ENCODE measurements at regions not wholly inside any gene's neighbourhood (a gene's known extent, or its start where the extent isn't known, plus 50 kb on each side); places are given as distances from the start of the nearest gene placed in this dataset.
A peak's percentile ranks its signal among the peaks of the same experiment; 100 is the strongest.

- no peak overlapping the region for H3K27ac Mint-ChIP-seq
Observed at GRCh38 chr20:4459081-4459480, 210.0 kb upstream of the ADRA1D start.

DNA sequence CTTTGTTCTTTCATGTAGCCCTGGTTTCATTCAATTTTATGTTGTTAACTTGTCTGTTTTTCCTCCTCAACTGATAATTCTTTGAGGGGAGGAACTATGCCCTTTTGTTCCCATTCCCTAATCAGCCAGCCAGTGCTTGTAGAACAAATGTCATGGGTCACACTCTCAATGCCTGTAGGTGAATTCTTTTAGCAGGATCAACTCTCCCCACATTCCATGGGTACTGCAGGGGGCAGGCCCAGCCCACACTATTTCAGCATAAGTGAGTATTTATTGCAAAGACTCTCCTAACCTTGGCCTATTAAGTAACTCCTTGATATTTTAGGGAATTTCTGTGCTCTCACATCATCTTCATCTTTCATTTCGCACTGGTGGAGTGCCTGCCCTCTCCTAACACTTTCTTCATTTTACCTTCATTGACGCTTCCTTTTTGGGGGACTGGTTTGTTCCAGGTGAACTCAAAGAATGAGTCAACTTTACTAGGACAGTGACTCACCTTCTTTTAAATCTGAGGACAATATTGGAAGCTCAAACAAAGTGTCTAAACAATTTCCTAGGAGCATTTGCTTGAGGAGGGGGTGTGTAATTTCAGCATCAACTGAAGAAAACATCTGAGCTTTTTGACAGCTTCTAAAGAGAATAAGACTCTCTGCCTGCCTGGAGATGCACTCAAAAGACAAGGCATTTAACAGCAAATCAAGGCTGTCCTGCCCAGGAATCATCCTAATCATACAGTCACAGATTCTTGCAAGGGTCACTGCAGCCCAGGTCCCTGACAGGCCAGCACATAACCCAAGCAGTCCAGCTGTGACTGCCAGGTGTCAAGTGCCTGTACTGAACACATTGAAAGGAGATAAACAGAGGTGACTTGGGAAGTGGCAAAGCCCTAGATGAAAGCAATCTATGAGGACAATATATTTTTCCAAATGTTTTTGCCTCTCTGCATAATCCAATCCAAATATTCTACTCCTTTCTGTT lies 208.8 kb upstream of the ADRA1D start:
- DNase-seq (ENCODE audit: low spot score in 2 of 2) (peak in 1 of 2 donors; percentile 22), ATAC-seq (no peak)
- Mint-ChIP-seq H3K27ac (no peak overlapping the region), H3K4me1 (no peaks in the 10 kb centered on the region), H3K4me3 (no peak overlapping the region), H3K9me3 (peaks cover 5% of the 10 kb centered on the region), H3K36me3 (no peaks in the 10 kb centered on the region)

More at GRCh38 chr20:4459081-4459480, 210.0 kb upstream of the ADRA1D start:
- DNase-seq (ENCODE audit: low spot score in 2 of 2) = no peak
- Mint-ChIP-seq H3K4me3 (no peak overlapping the region), H3K36me3 (no peaks in the 10 kb centered on the region), H3K4me1 (no peaks in the 10 kb centered on the region), H3K9me3 (peaks cover 5% of the 10 kb centered on the region)
- no peak for ATAC-seq

DNA sequence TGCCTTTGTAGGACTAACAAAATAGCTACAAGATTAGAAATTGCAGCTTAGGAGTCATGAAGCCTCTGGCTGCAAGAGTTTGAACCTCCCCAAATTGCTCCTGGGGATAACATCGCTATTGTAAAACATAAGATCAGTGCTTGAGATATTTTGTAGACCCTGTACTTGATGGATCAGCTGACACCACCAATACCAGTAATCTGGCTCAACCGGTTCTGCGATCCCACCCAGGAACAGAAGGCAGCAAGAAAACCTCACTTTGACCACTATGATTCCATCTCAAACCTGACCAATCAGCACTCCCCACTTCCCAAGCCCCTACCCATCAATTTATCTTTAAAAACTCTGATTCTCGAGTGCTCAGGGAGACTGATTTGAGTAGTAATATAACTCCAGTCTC lies 206.9 kb upstream of the ADRA1D start:
- Mint-ChIP-seq H3K36me3 (no peaks in the 10 kb centered on the region), H3K4me3 (no peak overlapping the region), H3K4me1 (no peaks in the 10 kb centered on the region), H3K9me3 (peaks cover 5% of the 10 kb centered on the region), H3K27ac (no peak overlapping the region)
- peak in 1 of 2 donors; percentile 10 for DNase-seq (ENCODE audit: low spot score in 2 of 2)
- no peak for ATAC-seq

DNA sequence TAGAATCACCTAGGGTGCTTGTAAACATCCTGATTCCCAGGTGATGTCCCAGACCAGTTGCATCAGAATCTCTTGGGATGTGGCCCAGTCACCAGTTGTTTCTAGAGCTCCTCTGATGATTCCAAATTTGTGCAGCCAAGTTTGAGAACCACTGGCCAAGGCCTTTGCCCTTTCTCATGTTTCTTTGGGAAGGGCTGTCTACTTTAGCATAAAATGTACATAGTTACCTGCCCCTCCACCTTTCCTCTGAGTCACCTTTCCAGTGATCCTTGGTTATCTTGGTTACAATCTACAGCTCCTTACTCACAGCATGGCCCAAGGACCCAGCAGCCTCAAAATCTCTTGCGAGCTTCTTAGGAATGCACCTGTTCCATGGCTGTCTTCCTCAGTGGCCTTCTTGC lies 206.2 kb upstream of the ADRA1D start:
- no peaks in the 10 kb centered on the region for H3K4me1 Mint-ChIP-seq
- DNase-seq (ENCODE audit: low spot score in 2 of 2) (peak in 1 of 2 donors; percentile 17), ATAC-seq (no peak)
- H3K36me3 Mint-ChIP-seq = no peaks in the 10 kb centered on the region
- H3K9me3 Mint-ChIP-seq = peaks cover 5% of the 10 kb centered on the region
- no peak overlapping the region for H3K4me3 Mint-ChIP-seq
- no peak overlapping the region for H3K27ac Mint-ChIP-seq

GRCh38 chr20:4454111-4454510 lies 205.0 kb upstream of the ADRA1D start:
- ATAC-seq (no peak), DNase-seq (ENCODE audit: low spot score in 2 of 2) (no peak)
- peaks cover 5% of the 10 kb centered on the region for H3K9me3 Mint-ChIP-seq
- H3K4me3 Mint-ChIP-seq = no peak overlapping the region
- H3K4me1 Mint-ChIP-seq = no peaks in the 10 kb centered on the region
- H3K36me3 Mint-ChIP-seq = no peaks in the 10 kb centered on the region
- H3K27ac Mint-ChIP-seq = no peak overlapping the region

GRCh38 chr20:4453359-4453758 lies 204.3 kb upstream of the ADRA1D start:
- peaks cover under 1% of the 10 kb centered on the region for H3K9me3 Mint-ChIP-seq
- no peak overlapping the region for H3K27ac Mint-ChIP-seq
- H3K4me3 Mint-ChIP-seq = no peak overlapping the region
- H3K4me1 Mint-ChIP-seq = no peaks in the 10 kb centered on the region
- ATAC-seq = no peak
- DNase-seq (ENCODE audit: low spot score in 2 of 2) = no peak
- no peaks in the 10 kb centered on the region for H3K36me3 Mint-ChIP-seq

- H3K4me1 Mint-ChIP-seq = no peaks in the 10 kb centered on the region
- no peak for ATAC-seq
Observed at GRCh38 chr20:4451487-4452081, 202.5 kb upstream of the ADRA1D start.

GRCh38 chr20:4449957-4450715 lies 201.0 kb upstream of the ADRA1D start:
- Mint-ChIP-seq H3K4me1 (no peaks in the 10 kb centered on the region), H3K4me3 (no peak overlapping the region), H3K36me3 (no peaks in the 10 kb centered on the region), H3K27ac (no peak overlapping the region), H3K9me3 (no peaks in the 10 kb centered on the region)
- DNase-seq (ENCODE audit: low spot score in 2 of 2) (peak in 1 of 2 donors; percentile 23), ATAC-seq (no peak)

More at GRCh38 chr20:4451487-4452081, 202.5 kb upstream of the ADRA1D start:
- H3K36me3 Mint-ChIP-seq = no peaks in the 10 kb centered on the region
- H3K9me3 Mint-ChIP-seq = no peaks in the 10 kb centered on the region
- H3K27ac Mint-ChIP-seq = no peak overlapping the region
- peak in 1 of 2 donors; percentile 8 for DNase-seq (ENCODE audit: low spot score in 2 of 2)
- no peak overlapping the region for H3K4me3 Mint-ChIP-seq

- Mint-ChIP-seq H3K27ac (no peak overlapping the region), H3K4me3 (no peak overlapping the region), H3K9me3 (no peaks in the 10 kb centered on the region), H3K36me3 (no peaks in the 10 kb centered on the region), H3K4me1 (no peaks in the 10 kb centered on the region)
- DNase-seq (ENCODE audit: low spot score in 2 of 2) (peak in 1 of 2 donors; percentile 6), ATAC-seq (no peak)
Observed at GRCh38 chr20:4445784-4446183, 196.7 kb upstream of the ADRA1D start.

DNA sequence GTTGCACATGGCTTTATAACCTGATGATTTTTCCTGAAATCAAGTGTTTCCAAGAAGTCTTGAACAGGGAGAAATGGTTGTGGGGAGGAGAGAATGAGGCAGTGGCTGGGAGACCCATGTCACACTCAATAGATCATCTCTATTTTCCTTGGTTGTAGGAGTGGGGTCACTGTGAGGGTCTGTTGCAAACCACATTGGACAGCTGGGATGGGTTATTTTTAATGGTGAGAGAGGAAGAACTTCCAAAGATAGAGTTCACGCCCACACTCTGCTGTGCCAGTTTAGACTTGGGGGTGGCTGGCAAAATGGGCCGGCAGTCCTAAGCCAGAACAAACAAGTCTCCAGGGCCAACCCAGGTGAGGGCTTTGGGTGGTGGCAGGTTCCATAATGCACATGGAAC lies 196.2 kb upstream of the ADRA1D start:
- Mint-ChIP-seq H3K4me3 (no peak overlapping the region), H3K27ac (no peak overlapping the region), H3K4me1 (no peaks in the 10 kb centered on the region), H3K9me3 (no peaks in the 10 kb centered on the region), H3K36me3 (no peaks in the 10 kb centered on the region)
- DNase-seq (ENCODE audit: low spot score in 2 of 2) (peak in 1 of 2 donors; percentile 7), ATAC-seq (no peak)

DNA sequence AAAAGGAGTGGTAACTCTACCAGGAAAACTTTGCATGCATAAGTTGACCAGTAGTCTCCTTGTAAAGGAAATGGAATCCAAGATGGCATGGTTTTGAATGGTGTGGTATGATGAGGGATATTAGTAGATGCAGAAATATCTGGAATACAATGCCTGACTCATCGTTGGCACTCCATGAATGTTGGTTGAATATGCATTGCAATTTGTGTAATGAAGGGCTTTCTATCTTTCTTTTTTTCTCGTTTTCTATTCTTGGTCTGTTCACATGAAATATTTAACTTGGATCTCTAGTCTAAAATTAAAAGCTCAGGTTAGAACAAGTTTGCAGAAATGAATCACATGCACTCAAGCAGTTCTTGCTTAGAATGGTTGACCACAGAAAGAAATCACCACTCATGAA lies 195.3 kb upstream of the ADRA1D start:
- no peak for ATAC-seq
- Mint-ChIP-seq H3K27ac (no peak overlapping the region), H3K4me1 (no peaks in the 10 kb centered on the region), H3K4me3 (no peak overlapping the region), H3K9me3 (no peaks in the 10 kb centered on the region), H3K36me3 (no peaks in the 10 kb centered on the region)
- no peak for DNase-seq (ENCODE audit: low spot score in 2 of 2)

GRCh38 chr20:4443016-4443415 lies 193.9 kb upstream of the ADRA1D start:
- Mint-ChIP-seq H3K4me1 (no peaks in the 10 kb centered on the region), H3K4me3 (no peak overlapping the region), H3K27ac (no peak overlapping the region), H3K36me3 (no peaks in the 10 kb centered on the region), H3K9me3 (no peaks in the 10 kb centered on the region)
- ATAC-seq (no peak), DNase-seq (ENCODE audit: low spot score in 2 of 2) (peak in 1 of 2 donors; percentile 34)

DNA sequence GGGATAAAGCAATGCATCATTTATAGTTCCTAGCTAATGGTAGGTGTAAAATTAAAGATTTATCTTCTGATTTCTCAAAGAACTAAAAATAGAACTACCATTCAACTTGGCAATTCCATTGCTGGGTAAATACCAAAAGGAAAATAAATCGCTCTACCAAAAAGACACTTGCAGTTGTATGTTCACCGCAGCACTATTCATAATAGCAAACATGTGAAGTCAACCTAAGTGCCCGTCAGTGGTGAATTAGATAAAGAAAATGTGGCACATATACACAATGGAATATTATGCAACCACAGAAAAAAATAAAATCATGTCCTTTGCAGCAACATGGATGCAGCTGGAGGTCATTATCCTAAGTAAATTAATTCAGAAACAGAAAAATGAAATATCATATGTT lies 192.8 kb upstream of the ADRA1D start:
- DNase-seq (ENCODE audit: low spot score in 2 of 2) (no peak), ATAC-seq (no peak)
- H3K27ac Mint-ChIP-seq = no peak overlapping the region
- H3K9me3 Mint-ChIP-seq = no peaks in the 10 kb centered on the region
- no peaks in the 10 kb centered on the region for H3K4me1 Mint-ChIP-seq
- H3K4me3 Mint-ChIP-seq = no peak overlapping the region
- H3K36me3 Mint-ChIP-seq = no peaks in the 10 kb centered on the region

- no peak overlapping the region for H3K27ac Mint-ChIP-seq
- no peak overlapping the region for H3K4me3 Mint-ChIP-seq
- ATAC-seq = no peak
- no peaks in the 10 kb centered on the region for H3K4me1 Mint-ChIP-seq
- H3K9me3 Mint-ChIP-seq = no peaks in the 10 kb centered on the region
- H3K36me3 Mint-ChIP-seq = no peaks in the 10 kb centered on the region
- DNase-seq (ENCODE audit: low spot score in 2 of 2) = peak in 1 of 2 donors; percentile 26
Observed at GRCh38 chr20:4441191-4441590, 192.1 kb upstream of the ADRA1D start.

DNA sequence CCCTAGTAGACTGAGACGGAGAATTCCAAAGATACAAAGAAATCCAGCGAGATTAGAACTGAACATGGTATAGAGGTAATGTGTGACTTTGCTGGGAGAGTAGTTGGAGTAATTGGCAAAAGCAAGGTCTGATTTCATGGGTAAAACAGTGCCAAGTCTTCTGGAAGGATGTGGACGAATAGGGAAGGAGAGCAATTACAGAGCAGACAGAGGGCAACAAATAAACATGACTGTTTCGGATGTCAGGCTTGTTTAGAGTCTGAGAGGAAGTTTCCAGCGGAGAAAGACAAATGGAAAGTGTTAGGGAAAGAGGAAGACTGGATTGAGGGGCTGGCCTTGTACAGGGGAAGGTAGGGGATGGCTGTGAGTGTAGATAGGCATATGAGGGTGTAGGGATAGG lies 190.4 kb upstream of the ADRA1D start:
- Mint-ChIP-seq H3K9me3 (no peaks in the 10 kb centered on the region), H3K4me3 (no peak overlapping the region), H3K4me1 (no peaks in the 10 kb centered on the region), H3K27ac (no peak overlapping the region), H3K36me3 (no peaks in the 10 kb centered on the region)
- ATAC-seq (no peak), DNase-seq (ENCODE audit: low spot score in 2 of 2) (peak in 1 of 2 donors; percentile 20)

Measured in stimulated activated effector memory CD8-positive, alpha-beta T cell treated with anti-CD3 and anti-CD28 coated beads, Interleukin-12 subunit alpha, Interleukin-12 subunit beta, amount 100 ng/mL, for 72 hours (primary cell).